Fibroblast of skin of left biceps (primary cell): ENCODE measurements at regions not wholly inside any gene's neighbourhood (a gene's known extent, or its start where the extent isn't known, plus 50 kb on each side); places are given as distances from the start of the nearest gene placed in this dataset.
"Not testable (repeated sequence)": the region's sequence is repeated elsewhere in the genome, so short reads cannot be mapped to it uniquely, and the experiment has no call there.

Experiments used
- DNase-seq, 2 experiments: peaks; one replicate each; pipeline ENCODE4 v3.0.0-alpha.2; 2013; ENCODE audit warnings: low read depth in 2 of 2

DNA sequence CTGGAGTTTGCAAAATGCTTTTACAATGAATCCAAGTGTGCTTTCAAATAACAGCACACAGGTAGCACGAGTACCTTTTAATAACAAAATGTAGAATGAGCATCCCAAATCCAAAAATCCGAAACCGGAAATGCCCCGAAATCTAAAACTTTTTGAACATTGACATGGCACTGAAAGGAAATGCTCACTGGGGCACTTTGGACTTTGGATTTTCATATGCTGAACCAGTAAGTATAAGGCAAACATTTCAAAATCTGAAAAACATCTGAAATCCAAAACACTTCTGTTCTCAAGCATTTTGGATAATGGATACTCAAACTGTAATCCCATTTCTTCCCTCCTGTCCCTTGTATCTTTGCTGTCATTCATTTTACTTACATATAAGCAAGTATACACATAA is 50.1 kb downstream of the GCNT4 start:
- DNase-seq: no peak

DNA sequence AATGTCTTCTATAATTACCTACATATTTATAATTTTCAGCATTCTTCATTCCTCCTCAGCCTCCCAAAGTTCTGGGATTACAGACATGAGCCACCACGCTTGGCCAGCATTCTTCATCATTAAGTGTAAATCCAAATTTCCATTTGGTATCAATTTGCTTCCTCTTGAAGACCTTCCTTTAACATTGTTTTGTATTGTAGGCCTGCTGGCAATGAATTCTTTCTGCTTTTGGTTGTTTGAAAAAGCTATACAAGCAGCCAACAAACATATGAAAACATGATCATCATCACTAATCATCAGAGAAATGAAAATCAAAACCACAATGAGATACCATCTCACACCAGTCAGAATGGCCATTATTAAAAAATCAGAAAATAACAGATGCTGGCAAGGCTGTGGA is 56.4 kb downstream of the GCNT4 start:
- no peak for DNase-seq

DNA sequence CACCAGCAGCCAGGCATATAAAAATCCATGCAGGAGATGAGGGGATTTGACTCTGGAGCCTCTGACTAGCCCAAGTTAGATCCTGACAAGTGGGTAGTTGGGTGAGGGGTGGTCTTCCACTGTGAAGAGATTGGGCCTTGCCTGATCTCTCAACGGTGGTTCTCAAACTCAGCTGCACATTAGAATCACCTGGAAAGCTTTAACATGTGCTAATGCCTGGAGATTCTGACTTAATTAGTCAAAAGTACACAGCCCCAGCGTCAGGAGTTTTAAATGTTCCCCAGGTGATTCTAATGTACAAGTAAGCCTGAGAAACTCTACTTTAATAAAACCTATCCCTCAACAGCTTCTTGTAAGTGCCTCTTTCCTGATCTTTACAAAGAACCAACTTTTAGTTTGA is 57.5 kb downstream of the GCNT4 start:
- DNase-seq: no peak

DNA sequence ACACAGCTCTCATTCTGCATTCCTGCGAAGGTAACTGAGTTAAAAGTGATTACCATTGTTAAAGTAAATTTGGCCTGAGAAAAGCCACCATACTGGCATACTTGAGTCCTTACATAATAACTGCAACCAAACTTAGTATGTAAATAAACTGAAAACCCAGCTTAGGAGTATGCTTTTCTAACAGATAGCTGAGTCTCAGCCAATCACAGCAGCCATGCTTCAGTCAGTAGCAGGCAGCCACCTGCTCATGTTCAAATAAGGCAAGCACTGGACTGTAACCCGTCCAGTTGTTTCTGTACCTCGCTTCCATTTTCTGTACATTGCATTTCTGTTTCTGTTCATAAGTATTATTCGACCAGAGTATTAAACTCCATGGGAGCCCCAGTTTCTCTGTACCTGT is 58.6 kb downstream of the GCNT4 start:
- DNase-seq: no peak

DNA sequence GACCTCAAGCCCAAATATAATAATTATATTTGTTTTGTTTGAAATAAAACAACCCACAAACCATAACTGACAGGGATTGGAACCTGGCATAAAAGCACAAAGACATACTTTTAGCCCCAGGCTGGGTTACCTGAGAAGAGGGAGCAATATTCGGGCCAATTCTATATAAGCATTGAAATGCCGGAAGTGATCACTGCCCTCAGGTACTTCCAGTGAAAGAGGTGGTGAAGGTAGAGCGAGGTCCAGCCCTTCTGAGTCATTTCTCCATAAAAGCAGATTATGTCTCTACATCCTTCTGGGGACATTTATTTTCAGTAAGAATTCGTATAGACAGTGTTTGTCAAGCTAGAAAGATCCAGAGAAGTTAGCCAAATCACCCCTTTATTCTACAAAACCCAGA is 59.6 kb downstream of the GCNT4 start:
- DNase-seq: no peak

DNA sequence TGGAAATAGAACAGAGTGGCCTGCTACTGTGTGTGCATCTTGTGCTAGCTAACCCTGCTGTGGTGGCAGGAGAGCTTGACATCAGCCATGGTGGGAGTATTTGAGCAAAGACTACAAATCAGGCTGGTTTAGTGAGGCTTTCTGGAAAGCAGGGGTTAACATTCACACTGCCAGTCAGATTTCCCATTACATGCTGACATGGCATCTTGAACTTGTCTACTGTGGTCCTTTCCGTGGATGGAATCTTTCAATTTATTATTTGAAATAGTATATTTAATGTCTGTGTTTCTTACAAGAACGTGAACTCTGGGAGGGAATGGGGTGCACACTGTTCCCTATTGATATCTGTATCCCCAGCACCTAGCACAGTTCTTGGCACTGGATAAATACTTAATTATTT is 60.8 kb downstream of the GCNT4 start:
- no peak for DNase-seq

DNA sequence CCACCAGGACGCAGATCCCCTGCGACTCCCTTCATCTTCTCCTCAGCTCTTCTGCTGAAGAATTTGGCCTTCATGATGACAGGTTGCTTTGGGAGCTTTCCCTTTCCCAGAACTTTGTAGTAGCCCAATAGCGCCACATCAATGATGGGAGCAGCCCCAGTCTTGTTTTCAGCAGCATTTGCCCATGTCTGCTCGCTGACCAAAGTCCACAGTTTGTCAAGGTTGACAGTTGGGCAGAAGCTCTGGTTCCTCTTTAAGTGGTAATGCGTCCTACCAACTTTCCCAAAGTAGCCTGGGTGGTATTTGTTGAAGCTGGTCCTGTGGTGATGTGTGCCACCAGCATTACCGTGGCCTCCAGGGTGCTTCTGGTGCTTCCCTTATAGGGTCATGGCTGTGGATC is 62.2 kb downstream of the GCNT4 start:
- no peak for DNase-seq

DNA sequence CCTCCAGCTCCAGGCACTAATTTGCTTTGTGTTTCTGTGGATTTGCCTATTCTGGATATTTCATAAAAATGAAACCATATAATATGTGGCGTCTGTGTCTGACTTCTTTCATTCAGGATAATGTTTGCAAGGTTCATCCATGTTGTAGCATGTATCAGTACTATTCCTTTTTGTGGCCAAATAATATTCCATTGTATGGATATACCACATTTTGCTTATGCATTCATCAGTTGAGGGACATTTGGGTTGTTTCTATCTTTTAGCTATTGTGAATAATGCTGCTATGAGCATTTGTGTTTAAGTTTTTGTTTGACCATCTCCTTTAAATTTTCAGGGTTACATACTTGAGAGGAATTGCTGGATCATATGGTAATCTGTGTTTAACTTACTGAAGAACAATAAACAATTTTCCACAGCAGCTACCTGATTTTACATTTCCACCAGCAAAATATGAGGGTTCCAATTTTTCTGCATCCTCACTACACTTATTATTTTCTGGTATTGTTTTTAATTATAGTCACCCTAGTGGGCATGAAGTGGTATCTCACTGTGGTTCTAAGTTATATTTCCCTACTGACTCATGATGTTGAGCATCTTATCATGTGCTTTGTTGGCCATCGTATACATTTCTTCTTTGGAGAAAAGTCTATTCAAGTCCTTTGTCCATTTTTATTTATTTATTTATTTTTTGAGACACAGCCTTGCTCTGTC is 63.9 kb downstream of the GCNT4 start:
- no peak for DNase-seq

DNA sequence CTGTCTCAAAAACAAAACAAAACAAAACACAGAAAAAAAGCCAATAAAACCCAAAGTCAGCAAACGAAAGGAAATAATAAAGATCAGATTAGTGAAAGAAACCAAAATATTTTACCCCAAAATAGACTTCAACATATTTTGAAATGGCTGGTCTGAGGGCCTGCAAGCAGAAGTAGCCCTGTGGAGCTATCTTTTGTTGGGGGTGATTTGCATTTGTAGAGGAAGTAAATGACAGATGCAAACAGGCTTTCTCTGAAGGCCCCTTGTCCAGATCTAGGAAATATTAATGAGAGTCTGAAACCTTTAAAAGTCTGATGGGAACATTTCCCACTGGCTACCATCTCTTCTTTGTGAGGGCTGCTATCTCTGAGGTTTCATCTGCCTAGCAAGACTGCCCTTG is 74.0 kb downstream of the GCNT4 start:
- no peak for DNase-seq

DNA sequence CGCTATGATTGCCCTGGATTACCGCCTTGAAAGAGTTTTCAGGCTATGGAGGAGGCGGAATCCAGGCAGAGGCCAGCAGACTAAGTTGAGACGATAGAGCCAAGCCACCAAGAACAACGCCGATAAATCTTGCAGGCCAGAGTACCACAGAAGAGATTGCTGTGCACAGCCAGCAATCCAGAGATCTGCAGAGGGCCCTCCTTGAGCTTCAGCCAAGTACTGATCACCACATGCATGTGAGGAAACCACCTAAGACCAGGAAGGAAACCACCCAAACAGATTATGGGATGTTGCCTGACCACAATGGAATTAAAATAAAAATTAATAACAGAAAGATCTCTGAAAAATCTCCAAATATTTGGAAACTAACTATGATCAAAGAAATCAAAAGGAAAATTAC is 74.9 kb downstream of the GCNT4 start:
- DNase-seq: no peak

DNA sequence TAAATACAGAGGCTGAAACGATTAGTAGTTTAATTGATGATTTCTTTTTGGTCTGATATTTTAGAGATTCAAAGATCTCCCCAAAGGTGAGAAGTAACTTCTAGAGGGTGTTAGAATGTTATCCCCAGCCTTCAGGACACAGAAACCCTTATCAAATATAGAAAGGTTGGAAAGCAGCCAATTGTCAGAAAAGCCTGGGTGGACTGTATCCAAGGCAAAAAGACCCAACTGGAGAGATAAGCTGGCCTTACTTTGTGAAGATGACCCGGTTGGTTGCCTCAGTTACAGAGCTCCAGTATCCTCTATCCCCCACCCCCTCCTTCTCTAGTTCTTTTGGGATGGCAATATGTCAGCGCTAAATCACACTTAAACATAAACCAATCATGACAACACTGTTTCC is 75.7 kb downstream of the GCNT4 start:
- no peak for DNase-seq

DNA sequence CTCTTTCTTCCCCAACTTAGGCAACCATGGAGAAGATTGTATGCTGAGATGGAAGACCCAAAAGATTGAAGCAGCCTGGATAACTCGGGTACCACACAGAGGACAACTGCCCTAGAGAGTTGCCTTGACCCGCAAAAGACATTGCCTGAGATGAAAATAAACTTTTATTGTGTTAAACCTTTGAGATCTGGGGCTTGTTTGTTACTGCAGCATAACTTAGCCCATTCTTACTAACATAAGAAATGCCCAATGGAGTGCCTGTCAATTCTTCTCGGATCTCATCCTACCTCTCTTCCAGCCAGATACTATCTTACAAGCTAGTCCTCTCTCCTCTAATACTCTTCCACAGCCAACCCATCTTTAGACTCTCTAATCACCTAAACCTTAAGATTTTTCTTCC is 76.8 kb downstream of the GCNT4 start:
- no peak for DNase-seq

DNA sequence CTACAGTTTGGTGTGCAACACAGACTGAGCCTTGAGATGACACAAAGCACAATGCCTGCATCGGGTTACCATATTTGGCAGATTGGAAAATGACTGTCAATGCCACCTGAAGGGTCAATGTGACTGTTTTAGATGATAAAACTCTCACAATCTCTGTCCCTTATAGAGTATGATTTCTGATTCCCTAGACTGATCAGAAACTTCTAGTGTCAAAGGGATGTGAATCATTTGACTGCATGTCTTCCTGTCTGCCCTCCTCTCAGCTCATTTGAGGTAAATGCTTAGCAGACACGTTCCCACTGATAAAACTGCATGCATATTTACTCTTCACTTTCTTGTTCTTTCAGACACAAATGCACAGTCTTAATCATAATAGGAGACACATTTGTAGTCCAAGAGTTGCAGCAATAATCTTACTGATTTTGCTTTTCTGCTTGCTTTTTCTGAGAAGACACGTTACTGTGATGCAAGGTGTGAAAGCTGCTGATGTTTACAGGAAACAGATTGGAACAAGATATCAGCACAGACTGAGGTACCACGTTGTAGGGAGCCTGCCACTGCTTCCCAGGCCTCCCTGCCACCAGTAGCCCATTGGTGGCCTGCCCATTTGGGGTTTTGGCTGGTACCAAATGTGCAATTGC is 77.8 kb downstream of the GCNT4 start:
- DNase-seq: no peak

DNA sequence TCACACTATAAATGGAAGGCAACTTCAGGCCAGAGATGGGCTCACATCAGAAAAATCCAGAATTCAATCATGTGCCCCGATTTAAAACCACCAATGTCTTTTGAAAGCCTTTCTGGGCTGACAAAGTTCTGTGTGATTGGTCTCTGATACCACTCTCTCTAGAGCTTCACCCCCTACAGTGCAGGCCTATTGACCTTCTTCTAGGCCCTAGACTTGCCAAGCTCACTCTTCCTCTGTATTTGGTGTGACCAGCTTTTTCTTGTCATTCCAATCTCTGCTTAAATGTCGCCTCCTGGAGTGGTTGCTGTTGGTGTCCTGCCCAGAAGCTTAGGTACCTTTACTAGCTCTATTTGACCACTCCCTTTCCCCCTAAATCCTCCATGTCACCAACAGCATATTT is 78.7 kb downstream of the GCNT4 start:
- DNase-seq: no peak

DNA sequence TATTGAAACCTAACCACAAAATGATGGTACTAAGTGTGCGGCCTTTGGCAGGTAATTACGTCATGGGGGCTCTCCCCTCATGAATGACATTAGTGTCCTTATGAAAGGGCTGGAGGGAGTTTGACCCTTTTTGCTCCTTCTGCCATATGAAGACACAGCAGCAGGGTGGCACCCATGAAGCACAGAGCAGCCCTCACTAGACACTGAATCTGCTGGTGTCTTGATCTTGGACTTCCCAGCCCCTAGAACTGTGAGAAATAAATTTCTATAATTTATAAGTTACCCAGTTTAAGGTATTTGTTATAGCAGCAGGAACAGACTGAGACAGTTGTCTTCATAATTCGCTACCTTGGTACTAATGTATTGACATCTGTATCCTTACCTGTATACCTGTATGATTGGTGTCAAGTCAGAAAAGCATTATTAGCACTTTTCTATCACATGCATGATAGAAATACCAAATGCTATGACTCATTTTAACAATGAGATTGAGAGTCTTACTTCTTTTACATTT is 80.4 kb downstream of the GCNT4 start:
- no peak for DNase-seq

DNA sequence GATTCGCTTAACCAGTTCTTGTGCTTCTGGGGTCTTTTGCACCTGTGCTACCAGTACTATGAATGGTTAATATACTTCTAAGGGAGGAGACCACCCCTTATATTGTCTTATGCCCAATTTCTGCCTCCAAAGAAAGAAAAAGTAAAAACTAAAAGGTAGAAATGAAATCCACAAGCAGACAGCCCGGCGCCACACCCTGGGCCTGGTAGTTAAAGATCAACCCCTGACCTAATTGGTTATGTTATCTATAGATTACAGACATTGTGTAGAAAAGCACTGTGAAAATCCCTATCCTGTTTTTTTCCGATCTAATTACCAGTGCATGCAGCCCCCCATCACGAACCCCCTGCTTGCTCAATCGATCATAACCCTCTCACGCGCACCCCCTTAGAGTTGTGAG is 81.5 kb downstream of the GCNT4 start:
- not testable (repeated sequence) for DNase-seq

DNA sequence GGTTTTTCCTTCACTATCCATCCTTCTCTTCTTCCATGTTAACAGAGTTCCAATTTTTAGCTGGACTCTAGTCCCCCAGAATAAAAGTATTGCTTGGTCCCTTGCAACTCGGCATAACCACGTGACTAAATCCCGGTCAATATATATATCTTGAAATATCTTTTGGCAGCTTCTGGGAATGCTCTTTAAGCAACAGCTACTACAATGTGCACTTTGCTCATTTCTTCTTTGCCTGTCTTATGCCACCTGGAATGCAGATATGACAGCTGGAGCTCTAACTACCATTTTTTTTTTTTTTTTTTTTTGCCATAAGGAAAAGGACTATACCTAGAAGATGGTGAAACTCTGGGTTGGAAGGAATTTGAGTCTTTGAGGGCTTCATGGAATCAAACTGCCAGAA is 82.6 kb downstream of the GCNT4 start:
- no peak for DNase-seq

DNA sequence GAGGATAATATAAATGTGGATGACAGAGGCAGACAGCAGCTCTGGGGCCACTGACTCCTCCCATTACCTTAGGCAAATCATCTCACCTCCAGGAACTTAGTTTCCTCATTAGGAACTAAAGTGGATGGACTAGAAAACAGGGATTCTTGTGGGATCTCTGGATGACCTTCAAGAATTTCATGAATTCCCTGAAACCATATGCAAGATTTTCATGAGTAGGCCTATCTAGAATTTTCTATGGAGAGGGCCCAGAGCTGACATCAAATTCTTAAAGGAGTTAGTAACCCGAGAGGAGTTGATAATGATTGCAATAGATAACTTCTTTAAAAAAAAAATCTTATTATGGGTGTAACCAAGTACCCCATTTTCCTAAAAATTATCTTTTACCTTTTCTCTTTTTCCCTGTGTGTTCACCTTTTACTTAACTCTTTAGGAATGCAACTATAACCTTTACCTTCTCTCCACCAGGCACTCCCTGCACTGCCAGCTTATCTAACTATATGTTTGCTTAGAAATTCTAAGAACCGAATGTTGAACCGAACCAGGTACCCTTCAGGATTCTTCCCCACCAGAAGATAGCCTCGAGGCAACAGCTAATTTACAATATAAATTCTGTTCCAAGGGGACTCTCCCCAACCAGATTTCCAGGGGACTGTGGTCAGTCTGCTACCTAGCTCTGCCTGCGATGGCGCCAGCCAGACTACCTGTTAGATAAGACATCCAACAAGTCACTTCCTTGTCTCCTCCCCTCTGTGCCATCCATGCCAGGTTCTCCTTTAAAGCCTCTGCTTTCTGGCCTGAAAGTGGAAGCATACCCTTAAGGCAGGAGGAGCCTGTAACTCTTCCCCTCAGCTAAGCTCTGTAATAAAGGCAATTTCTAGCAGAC is 86.0 kb downstream of the GCNT4 start:
- no peak for DNase-seq

DNA sequence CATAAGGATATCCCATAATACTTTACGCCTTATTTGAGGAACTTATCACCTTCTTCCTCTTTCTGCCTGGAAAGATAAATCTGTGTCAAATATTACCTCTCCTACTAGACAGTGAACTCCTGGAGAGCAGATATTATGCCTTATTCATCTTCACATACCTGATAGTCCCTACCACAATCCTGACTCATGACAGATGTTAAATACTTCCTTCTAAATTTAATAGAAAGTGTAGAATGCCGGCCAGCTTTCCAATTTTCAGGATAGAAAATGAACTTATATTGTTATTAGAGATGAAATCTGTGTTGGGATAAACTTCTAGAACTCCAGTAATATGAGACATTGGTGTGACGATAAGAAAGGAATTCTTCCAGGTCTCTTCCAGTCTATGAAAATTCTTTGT is 89.0 kb downstream of the GCNT4 start:
- DNase-seq: no peak

DNA sequence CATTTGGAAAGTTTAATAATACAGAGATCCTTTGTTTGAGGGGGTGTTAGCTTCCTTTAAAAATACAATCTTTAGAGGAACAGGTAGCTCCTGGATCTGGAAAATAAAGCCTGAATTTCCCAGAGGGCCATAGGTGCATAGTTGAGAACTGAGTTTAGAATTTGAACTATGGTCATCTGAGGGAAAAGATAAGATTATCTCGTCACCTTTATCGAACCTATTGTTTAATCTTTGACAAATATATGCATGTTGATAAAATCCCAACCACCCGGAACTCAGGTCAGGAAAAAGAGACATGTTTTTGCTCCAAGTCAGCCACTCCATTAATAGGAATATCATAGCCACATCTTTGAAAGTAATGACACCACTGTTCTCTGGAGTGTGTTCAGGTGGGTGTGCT is 91.7 kb upstream of the FAM169A start:
- no peak for DNase-seq

DNA sequence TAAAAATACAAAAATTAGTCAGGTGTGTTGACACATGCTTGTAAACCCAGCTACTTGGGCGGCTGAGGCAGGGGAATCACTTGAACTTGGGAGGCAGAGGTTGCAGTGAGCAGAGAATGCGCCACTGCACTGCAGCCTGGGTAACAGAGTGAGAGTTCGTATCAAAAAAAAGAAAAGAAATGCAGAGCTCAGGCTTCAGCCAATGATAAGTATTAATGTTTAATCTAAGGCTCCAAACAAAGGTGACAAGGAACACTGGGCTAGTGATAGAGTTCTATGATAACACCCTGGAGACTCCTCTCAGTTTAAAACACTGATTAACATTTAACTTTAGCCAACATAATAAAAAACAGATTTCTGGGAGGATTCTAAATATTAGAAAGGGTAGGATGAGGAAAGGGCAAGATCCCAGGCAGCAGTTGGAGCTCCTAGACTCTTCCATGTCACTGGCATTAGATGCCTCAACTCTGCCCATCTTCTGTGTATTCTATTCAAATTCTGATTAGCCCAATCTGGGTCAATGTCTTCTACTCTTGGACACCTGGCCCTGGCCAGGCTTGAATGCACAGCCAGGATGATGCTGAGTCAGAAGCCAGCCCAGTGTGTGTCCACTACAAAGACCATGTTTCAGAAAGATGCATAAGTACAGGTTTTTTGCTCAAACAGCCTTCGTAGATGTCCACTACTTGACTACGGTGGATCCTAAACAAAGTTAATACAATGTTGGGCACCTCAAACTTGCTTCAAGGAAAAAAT is 91.0 kb upstream of the FAM169A start:
- no peak for DNase-seq

DNA sequence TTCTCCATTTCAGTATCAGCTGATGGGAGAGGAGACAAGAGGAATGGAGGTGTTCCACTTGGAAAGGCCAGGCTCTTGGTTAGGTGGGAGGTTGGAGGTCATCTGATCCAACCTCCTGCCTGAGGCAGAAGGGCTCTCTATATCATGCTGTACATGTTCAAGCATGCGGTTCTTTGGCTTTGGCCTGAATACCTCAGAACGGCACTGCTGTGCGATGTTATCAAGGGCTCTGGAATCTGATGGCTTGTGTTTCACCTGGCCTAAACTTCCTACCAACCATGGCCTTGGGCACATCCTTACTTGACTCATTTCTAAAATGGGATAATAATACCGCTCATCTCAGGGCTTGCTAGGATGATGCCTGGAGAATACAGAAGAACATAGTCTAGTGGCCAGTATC is 90.1 kb upstream of the FAM169A start:
- DNase-seq: no peak
